ENCODE measurements at regions not wholly inside any gene's neighbourhood (a gene's known extent, or its start where the extent isn't known, plus 50 kb on each side); places are given as distances from the start of the nearest gene placed in this dataset.

- TF ChIP-seq CTCF (IDR thresholded peaks at IDR 0.05; ENCODE audit: extremely low read depth, low read depth, low read length), result no peak
- Histone ChIP-seq H3K79me2 (ENCODE audit: insufficient read depth, low read length) (no peaks in the 10 kb centered on the region), H3K4me2 (ENCODE audit: insufficient read depth, low read length) (no peak overlapping the region), H3K27ac (ENCODE audit: low read depth, low read length) (no peak overlapping the region), H3K9me3 (ENCODE audit: low read depth, low read length) (no peaks in the 10 kb centered on the region), H3K4me3 (ENCODE audit: insufficient read depth, low read length) (no peak overlapping the region), H2AFZ (ENCODE audit: low read length) (no peak overlapping the region), H3K36me3 (ENCODE audit: insufficient read depth, low read length) (no peaks in the 10 kb centered on the region), H3K27me3 (ENCODE audit: insufficient read depth, low read length) (no peaks in the 10 kb centered on the region), H3K4me1 (ENCODE audit: insufficient read depth, low read length) (peaks cover 7% of the 10 kb centered on the region), H4K20me1 (ENCODE audit: insufficient read depth, low read length) (no peaks in the 10 kb centered on the region)
- DNase-seq (ENCODE audit: insufficient read length, low spot score, missing footprints), result no peak
Measured at GRCh38 chr20:53879048-53879684, 191.2 kb downstream of the BCAS1 start.

DNA sequence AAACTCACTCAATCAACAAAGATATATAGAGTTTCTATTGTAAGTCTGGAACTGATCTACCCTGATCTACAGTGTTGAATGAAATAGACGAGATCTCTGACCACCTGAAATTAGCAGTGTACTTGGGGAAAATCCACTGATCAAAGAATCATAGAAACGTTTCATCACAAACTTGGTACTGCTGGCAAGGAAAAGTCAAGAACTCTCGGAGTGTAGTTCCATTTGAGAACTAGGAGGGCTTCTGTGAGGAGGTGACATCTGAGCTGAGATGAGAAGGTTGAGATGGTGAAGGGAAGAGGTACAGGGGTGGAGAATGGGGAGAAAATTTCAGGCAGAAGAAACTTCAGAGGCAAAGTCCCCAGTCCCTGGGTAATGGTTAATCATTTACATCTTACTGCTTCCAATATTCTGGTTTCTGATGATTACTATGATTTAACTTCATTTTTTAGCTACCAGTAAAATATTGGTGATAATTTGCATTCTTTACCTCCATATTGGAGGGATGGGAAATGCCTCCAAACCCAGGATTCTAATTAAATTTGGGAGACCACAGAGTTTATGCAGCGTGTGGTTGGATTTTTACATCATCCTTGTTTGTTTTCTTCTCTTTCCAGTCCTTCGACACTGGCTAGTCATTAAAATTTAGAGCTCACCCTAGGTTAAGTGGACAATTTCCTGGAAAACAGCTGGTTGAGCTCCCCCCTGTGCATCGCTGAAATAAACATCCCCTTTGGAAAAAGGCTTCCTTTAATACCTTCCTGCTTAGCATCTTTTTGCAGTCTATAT, 191.9 kb downstream of the BCAS1 start:
- no peak overlapping the region for H3K4me2 ChIP-seq (ENCODE audit: insufficient read depth, low read length)
- no peaks in the 10 kb centered on the region for H3K79me2 ChIP-seq (ENCODE audit: insufficient read depth, low read length)
- no peak overlapping the region for H2AFZ ChIP-seq (ENCODE audit: low read length)
- no peaks in the 10 kb centered on the region for H3K9me3 ChIP-seq (ENCODE audit: low read depth, low read length)
- DNase-seq (ENCODE audit: insufficient read length, low spot score, missing footprints), result peak; percentile 76
- H3K36me3 ChIP-seq (ENCODE audit: insufficient read depth, low read length), result no peaks in the 10 kb centered on the region
- no peak overlapping the region for H3K27ac ChIP-seq (ENCODE audit: low read depth, low read length)
- peaks cover 5% of the 10 kb centered on the region for H3K4me1 ChIP-seq (ENCODE audit: insufficient read depth, low read length)
- no peak for TF ChIP-seq CTCF (IDR thresholded peaks at IDR 0.05; ENCODE audit: extremely low read depth, low read depth, low read length)
- H4K20me1 ChIP-seq (ENCODE audit: insufficient read depth, low read length), result no peaks in the 10 kb centered on the region
- no peak overlapping the region for H3K4me3 ChIP-seq (ENCODE audit: insufficient read depth, low read length)
- no peaks in the 10 kb centered on the region for H3K27me3 ChIP-seq (ENCODE audit: insufficient read depth, low read length)

GRCh38 chr20:53876956-53877355, 193.4 kb downstream of the BCAS1 start:
- H3K4me3 ChIP-seq (ENCODE audit: insufficient read depth, low read length), result no peak overlapping the region
- no peak overlapping the region for H3K27ac ChIP-seq (ENCODE audit: low read depth, low read length)
- H3K79me2 ChIP-seq (ENCODE audit: insufficient read depth, low read length), result no peaks in the 10 kb centered on the region
- no peaks in the 10 kb centered on the region for H3K9me3 ChIP-seq (ENCODE audit: low read depth, low read length)
- H2AFZ ChIP-seq (ENCODE audit: low read length), result no peak overlapping the region
- no peaks in the 10 kb centered on the region for H3K36me3 ChIP-seq (ENCODE audit: insufficient read depth, low read length)
- H3K4me1 ChIP-seq (ENCODE audit: insufficient read depth, low read length), result peaks cover 11% of the 10 kb centered on the region
- no peaks in the 10 kb centered on the region for H4K20me1 ChIP-seq (ENCODE audit: insufficient read depth, low read length)
- DNase-seq (ENCODE audit: insufficient read length, low spot score, missing footprints), result no peak
- H3K27me3 ChIP-seq (ENCODE audit: insufficient read depth, low read length), result no peaks in the 10 kb centered on the region
- no peak for TF ChIP-seq CTCF (IDR thresholded peaks at IDR 0.05; ENCODE audit: extremely low read depth, low read depth, low read length)
- H3K4me2 ChIP-seq (ENCODE audit: insufficient read depth, low read length), result no peak overlapping the region

- Histone ChIP-seq H3K79me2 (ENCODE audit: insufficient read depth, low read length) (no peaks in the 10 kb centered on the region), H3K4me1 (ENCODE audit: insufficient read depth, low read length) (peaks cover 16% of the 10 kb centered on the region), H3K4me2 (ENCODE audit: insufficient read depth, low read length) (no peak overlapping the region), H3K4me3 (ENCODE audit: insufficient read depth, low read length) (no peak overlapping the region), H3K27ac (ENCODE audit: low read depth, low read length) (no peak overlapping the region), H3K27me3 (ENCODE audit: insufficient read depth, low read length) (no peaks in the 10 kb centered on the region), H3K36me3 (ENCODE audit: insufficient read depth, low read length) (no peaks in the 10 kb centered on the region), H2AFZ (ENCODE audit: low read length) (no peak overlapping the region), H4K20me1 (ENCODE audit: insufficient read depth, low read length) (no peaks in the 10 kb centered on the region), H3K9me3 (ENCODE audit: low read depth, low read length) (no peaks in the 10 kb centered on the region)
- DNase-seq (ENCODE audit: insufficient read length, low spot score, missing footprints), result no peak
- no peak for TF ChIP-seq CTCF (IDR thresholded peaks at IDR 0.05; ENCODE audit: extremely low read depth, low read depth, low read length)
Measured at GRCh38 chr20:53876470-53876869, 193.9 kb downstream of the BCAS1 start.
